Esophagus muscularis mucosa (tissue), 4 donors: ENCODE measurements at regions not wholly inside any gene's neighbourhood (a gene's known extent, or its start where the extent isn't known, plus 50 kb on each side); places are given as distances from the start of the nearest gene placed in this dataset.

Experiments used
- DNase-seq: peaks from one replicate; pipeline ENCODE4 v3.0.0-alpha.2; 2017; ENCODE audit errors: extremely low spot score
- H3K27ac ChIP-seq, 4 donors: fragments of 200-600 bp; sonication (generic); replicated peaks in 1 of 4; 1 replicate in 3 of 4; 2 replicates in 1 of 4; pipeline ENCODE4 v1.5.1; 2016 to 2019; ENCODE audit warnings: mild to moderate bottlenecking in 1 of 4
- H3K27me3 ChIP-seq, 4 donors: fragments of 200-600 bp; sonication (generic); one replicate each; pipeline versions ENCODE4 v1.5.1 to v1.6.0; 2016 to 2019
- H3K36me3 ChIP-seq, 4 donors: fragments of 200-600 bp; sonication (generic); one replicate each; pipeline ENCODE4 v1.5.1; 2016 to 2019
- H3K4me1 ChIP-seq, 4 donors: fragments of 200-600 bp; sonication (generic); one replicate each; pipeline ENCODE4 v1.5.1; 2016 to 2019
- H3K4me3 ChIP-seq, 4 donors: fragments of 200-600 bp; sonication (generic); 1 replicate in 2 of 4; 2 replicates in 2 of 4; pipeline ENCODE4 v1.5.1; 2016 to 2019; ENCODE audit warnings: mild to moderate bottlenecking in 4 of 4, moderate library complexity in 1 of 4
- H3K9me3 ChIP-seq, 4 donors: fragments of 200-600 bp; sonication (generic); 1 replicate in 3 of 4; 2 replicates in 1 of 4; pipeline ENCODE4 v1.5.1; 2016 to 2019
- CTCF ChIP-seq, 3 experiments: fragments of 200-600 bp in 2 of 3; fragments of 450-650 bp in 1 of 3; sonication (generic) in 2 of 3; IDR thresholded peaks; one replicate each; pipeline ENCODE4 v1.5.1; 2017 to 2019; ENCODE audit warnings: antibody characterized with exemption in 3 of 3, mild to moderate bottlenecking in 2 of 3, moderate library complexity in 1 of 3
- EP300 ChIP-seq: sonication (generic); formaldehyde crosslinking; IDR thresholded peaks from one replicate; pipeline ENCODE4 v1.6.1; 2017; ENCODE audit warnings: antibody characterized with exemption
- POLR2A ChIP-seq: fragments of 450-650 bp; IDR thresholded peaks from one replicate; pipeline ENCODE4 v1.6.1; 2017; ENCODE audit warnings: antibody characterized with exemption, moderate library complexity, mild to moderate bottlenecking, low read depth
- POLR2AphosphoS5 ChIP-seq, 2 donors: sonication (generic); formaldehyde crosslinking; IDR thresholded peaks; one replicate each; pipeline ENCODE4 v1.6.1; 2017; ENCODE audit warnings: antibody characterized with exemption in 2 of 2
- WGBS: methylation state at CpG from one replicate; pipeline ENCODE4 v1.1.5; 2018; 5-methylcytosine and 5-hydroxymethylcytosine counted together
- intact Hi-C: fragments of 100-400 bp; cut with DNase I; formaldehyde crosslinking; loops from one replicate; pipeline ENCODE4 v1.15.1; 2023

- intact Hi-C loops = no loop called here
- Histone ChIP-seq H3K27me3 (no peaks in the 10 kb centered on the region), H3K27ac (no peak overlapping the region), H3K36me3 (no peaks in the 10 kb centered on the region), H3K4me3 (no peak overlapping the region), H3K4me1 (no peaks in the 10 kb centered on the region), H3K9me3 (no peaks in the 10 kb centered on the region)
- TF ChIP-seq CTCF (IDR thresholded peaks at IDR 0.05) = no peak
- no peak for TF ChIP-seq EP300
- TF ChIP-seq POLR2A = no peak
- no peak for TF ChIP-seq POLR2AphosphoS5 (IDR thresholded peaks at IDR 0.05)
- no peak for DNase-seq
- WGBS = 87% methylated on average over 3 of the region's 3 CpGs
These were observed 634.3 kb upstream of the POU3F2 start for GRCh38 chr6:98200084-98200483.

GRCh38 chr6:98203170-98203806 lies 631.1 kb upstream of the POU3F2 start:
- no peak for DNase-seq
- intact Hi-C loops = no loop called here
- Histone ChIP-seq H3K36me3 (no peaks in the 10 kb centered on the region), H3K4me1 (no peaks in the 10 kb centered on the region), H3K27ac (no peak overlapping the region), H3K27me3 (no peaks in the 10 kb centered on the region), H3K4me3 (no peak overlapping the region), H3K9me3 (no peaks in the 10 kb centered on the region)
- TF ChIP-seq CTCF (IDR thresholded peaks at IDR 0.05) (no peak), EP300 (no peak), POLR2AphosphoS5 (IDR thresholded peaks at IDR 0.05) (no peak), POLR2A (no peak)
- WGBS = 46% methylated on average over 2 of the region's 2 CpGs

- WGBS = 64% methylated on average over 2 of the region's 2 CpGs
- no peaks in the 10 kb centered on the region for H3K36me3 ChIP-seq
- no peak overlapping the region for H3K27ac ChIP-seq
- intact Hi-C loops = no loop called here
- no peaks in the 10 kb centered on the region for H3K27me3 ChIP-seq
- no peak overlapping the region for H3K4me3 ChIP-seq
- DNase-seq = no peak
- no peaks in the 10 kb centered on the region for H3K9me3 ChIP-seq
- TF ChIP-seq POLR2A (no peak), POLR2AphosphoS5 (IDR thresholded peaks at IDR 0.05) (no peak)
- no peaks in the 10 kb centered on the region for H3K4me1 ChIP-seq
These were observed 621.9 kb upstream of the POU3F2 start for GRCh38 chr6:98212468-98212867.

- Histone ChIP-seq H3K4me1 (no peaks in the 10 kb centered on the region), H3K9me3 (no peaks in the 10 kb centered on the region), H3K4me3 (no peak overlapping the region), H3K27ac (no peak overlapping the region), H3K27me3 (no peaks in the 10 kb centered on the region), H3K36me3 (no peaks in the 10 kb centered on the region)
- TF ChIP-seq POLR2AphosphoS5 (IDR thresholded peaks at IDR 0.05) = no peak
- no peak for TF ChIP-seq EP300
- TF ChIP-seq POLR2A = no peak
- TF ChIP-seq CTCF (IDR thresholded peaks at IDR 0.05) = no peak
- DNase-seq = no peak
- intact Hi-C loops = no loop called here
These were observed 618.8 kb upstream of the POU3F2 start for GRCh38 chr6:98215531-98215930.

- H3K36me3 ChIP-seq = no peaks in the 10 kb centered on the region
- no peak overlapping the region for H3K4me3 ChIP-seq
- no peak for DNase-seq
- WGBS = 45% methylated on average over 1 of the region's 1 CpG
- no peaks in the 10 kb centered on the region for H3K27me3 ChIP-seq
- intact Hi-C loops = no loop called here
- H3K4me1 ChIP-seq = no peaks in the 10 kb centered on the region
- H3K9me3 ChIP-seq = peaks cover 0 to 8% (median 2%) of the 10 kb centered on the region in 4 donors
- no peak for TF ChIP-seq POLR2A
- no peak for TF ChIP-seq CTCF (IDR thresholded peaks at IDR 0.05)
- no peak for TF ChIP-seq EP300
- no peak for TF ChIP-seq POLR2AphosphoS5 (IDR thresholded peaks at IDR 0.05)
- H3K27ac ChIP-seq = no peak overlapping the region
These were observed 604.1 kb upstream of the POU3F2 start for GRCh38 chr6:98230250-98230649.
